NT2/D1 (cell line): ENCODE measurements at regions not wholly inside any gene's neighbourhood (a gene's known extent, or its start where the extent isn't known, plus 50 kb on each side); places are given as distances from the start of the nearest gene placed in this dataset.

Experiments used
- DNase-seq: peaks from one replicate; pipeline ENCODE4 v3.0.0-alpha.2; 2011; ENCODE audit warnings: low read depth, low spot score
- H3K27me3 ChIP-seq: 2 replicates; pipeline ENCODE4 v1.6.0; 2011; ENCODE audit warnings: mild to moderate bottlenecking; ENCODE audit not compliant: insufficient read length, insufficient read depth
- H3K36me3 ChIP-seq: 2 replicates; pipeline ENCODE4 v1.6.1; 2011; ENCODE audit warnings: mild to moderate bottlenecking, low read length, mixed read lengths; ENCODE audit not compliant: insufficient read depth, insufficient read length
- H3K4me1 ChIP-seq: 2 replicates; pipeline ENCODE4 v1.5.1; 2011; ENCODE audit not compliant: insufficient read depth, insufficient read length
- H3K4me3 ChIP-seq: 2 replicates; pipeline ENCODE4 v1.5.1; 2011; ENCODE audit warnings: low read depth; ENCODE audit not compliant: insufficient read length
- H3K9ac ChIP-seq: 2 replicates; pipeline ENCODE4 v1.6.0; 2011; ENCODE audit warnings: low read depth; ENCODE audit not compliant: insufficient read length
- H3K9me3 ChIP-seq: 2 replicates; pipeline ENCODE4 v1.5.1; 2011; ENCODE audit warnings: mild to moderate bottlenecking, low read length; ENCODE audit not compliant: insufficient read depth
- SUZ12 ChIP-seq: IDR thresholded peaks from 2 replicates; pipeline ENCODE4 v1.6.1; 2011; ENCODE audit not compliant: insufficient read length, insufficient read depth; ENCODE audit errors: extremely low read depth
- YY1 ChIP-seq: IDR thresholded peaks from 2 replicates; pipeline ENCODE4 v1.6.1; 2011; ENCODE audit not compliant: insufficient read length, insufficient read depth
- ZNF274 ChIP-seq: IDR thresholded peaks from 2 replicates; pipeline ENCODE4 v1.6.1; 2011; ENCODE audit warnings: mild to moderate bottlenecking, low read depth, low read length

DNA sequence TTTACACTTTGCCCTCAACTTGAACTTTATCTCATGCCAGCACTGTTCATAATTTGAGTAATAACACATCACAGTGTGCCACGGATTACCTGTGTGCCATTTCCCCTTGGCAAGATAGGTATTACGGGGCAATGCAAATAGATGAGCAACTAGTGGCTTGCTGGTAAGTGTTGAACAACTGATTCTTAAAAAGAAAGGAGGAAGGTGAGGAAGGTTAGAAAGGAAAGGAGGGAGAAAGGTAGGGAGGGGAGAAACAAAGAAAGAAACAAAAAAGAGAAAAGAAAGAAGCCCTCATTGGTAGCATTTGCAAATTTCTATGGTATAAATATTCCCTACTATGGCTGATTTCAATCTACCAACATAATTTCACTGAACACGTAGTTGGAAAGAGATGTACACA lies 118.2 kb upstream of the OLIG2 start:
- Histone ChIP-seq H3K4me1 (no peaks in the 10 kb centered on the region), H3K9ac (no peak overlapping the region), H3K9me3 (peaks cover 5% of the 10 kb centered on the region; the same call in 1 of the 2 replicates), H3K4me3 (no peak overlapping the region), H3K36me3 (no peaks in the 10 kb centered on the region), H3K27me3 (no peaks in the 10 kb centered on the region)
- DNase-seq: no peak
- TF ChIP-seq YY1 (no peak), ZNF274 (no peak), SUZ12 (no peak)

GRCh38 chr21:32908534-32908933 lies 117.2 kb upstream of the OLIG2 start:
- no peaks in the 10 kb centered on the region for H3K27me3 ChIP-seq
- no peak for TF ChIP-seq YY1
- no peak for TF ChIP-seq ZNF274
- no peak for TF ChIP-seq SUZ12
- H3K36me3 ChIP-seq: no peaks in the 10 kb centered on the region
- DNase-seq: no peak
- H3K9me3 ChIP-seq: peaks cover 5% of the 10 kb centered on the region; the same call in 1 of the 2 replicates
- no peak overlapping the region for H3K4me3 ChIP-seq
- no peak overlapping the region for H3K9ac ChIP-seq
- no peaks in the 10 kb centered on the region for H3K4me1 ChIP-seq

DNA sequence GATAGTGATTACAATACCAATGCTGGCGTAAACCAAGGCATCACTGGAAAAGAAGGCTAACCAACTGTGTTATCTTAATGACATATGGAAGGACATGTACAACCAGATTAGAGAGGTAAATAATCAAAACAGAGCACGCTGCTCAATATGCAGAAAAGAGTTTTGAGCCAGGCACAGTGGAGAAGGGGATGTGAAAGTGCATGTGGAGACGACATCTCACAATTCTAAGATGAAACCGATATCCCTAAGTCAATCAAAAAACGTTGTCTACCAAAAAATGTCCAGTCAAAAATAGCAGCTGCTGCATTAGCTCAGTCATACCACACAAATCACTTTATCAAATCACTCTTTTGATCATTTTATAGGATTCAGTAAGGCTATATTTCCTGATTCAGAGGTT lies 116.3 kb upstream of the OLIG2 start:
- Histone ChIP-seq H3K4me1 (no peaks in the 10 kb centered on the region), H3K9ac (no peak overlapping the region), H3K4me3 (no peak overlapping the region), H3K27me3 (no peaks in the 10 kb centered on the region), H3K36me3 (no peaks in the 10 kb centered on the region), H3K9me3 (peaks cover 5% of the 10 kb centered on the region; the same call in 1 of the 2 replicates)
- no peak for TF ChIP-seq SUZ12
- DNase-seq: no peak

DNA sequence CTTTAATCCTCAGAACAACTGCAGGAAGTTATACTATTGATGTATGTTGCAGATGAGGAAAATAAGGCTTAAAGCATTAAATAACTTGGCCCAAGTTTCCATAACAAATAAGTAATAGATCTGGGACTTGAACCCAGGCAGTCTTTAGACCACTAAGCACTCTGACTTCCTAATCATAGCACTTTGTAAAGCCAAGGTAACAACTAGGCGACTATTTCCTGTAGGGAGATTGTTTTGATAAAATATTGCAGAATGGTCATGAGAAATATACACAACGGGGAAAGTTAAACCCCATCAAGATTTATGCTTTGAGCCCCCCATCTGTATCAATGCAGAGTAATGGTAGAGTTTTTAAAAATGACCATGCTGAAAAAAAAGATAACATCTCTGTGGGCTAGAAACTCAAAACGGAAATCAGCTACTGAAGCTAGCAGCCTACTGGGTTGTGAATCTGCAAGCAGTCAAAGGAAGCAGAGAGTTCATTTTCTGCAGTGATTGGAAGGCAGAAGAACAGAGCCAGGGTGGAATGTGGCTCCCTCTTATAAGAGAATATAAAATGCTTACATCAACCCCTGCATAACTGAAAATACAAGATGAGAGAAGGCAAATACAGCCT lies 111.2 kb upstream of the OLIG2 start:
- TF ChIP-seq YY1: no peak
- TF ChIP-seq ZNF274: no peak
- TF ChIP-seq SUZ12: no peak
- DNase-seq: no peak
- Histone ChIP-seq H3K4me3 (no peak overlapping the region), H3K4me1 (peaks cover 6% of the 10 kb centered on the region), H3K9ac (no peak overlapping the region), H3K27me3 (no peaks in the 10 kb centered on the region), H3K36me3 (no peaks in the 10 kb centered on the region), H3K9me3 (peaks cover 8% of the 10 kb centered on the region; the same call in 1 of the 2 replicates)

- DNase-seq: no peak
- peaks cover 6% of the 10 kb centered on the region for H3K4me1 ChIP-seq
- TF ChIP-seq SUZ12: no peak
- TF ChIP-seq ZNF274: no peak
- TF ChIP-seq YY1: no peak
These were observed 110.6 kb upstream of the OLIG2 start for GRCh38 chr21:32915099-32915498.

DNA sequence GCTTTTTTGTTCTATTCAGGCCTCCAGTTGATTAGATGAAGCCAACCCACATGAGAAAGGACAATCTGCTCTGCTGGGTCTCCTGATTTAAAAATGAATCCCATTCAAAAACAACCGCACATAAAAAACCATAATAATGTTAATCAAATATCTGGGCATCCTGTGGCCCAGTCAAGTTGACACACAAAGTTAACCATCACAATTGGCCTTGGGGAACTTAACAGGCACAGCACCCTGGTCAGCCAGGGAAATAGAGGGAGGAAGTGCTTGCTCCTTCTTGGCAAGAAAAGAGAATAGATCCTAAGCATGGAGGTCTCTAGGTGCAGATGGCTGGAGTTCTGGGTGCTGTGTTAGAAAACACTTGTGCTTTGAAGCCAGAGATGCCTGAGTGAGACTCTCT lies 109.6 kb upstream of the OLIG2 start:
- no peaks in the 10 kb centered on the region for H3K27me3 ChIP-seq
- H3K36me3 ChIP-seq: no peaks in the 10 kb centered on the region
- H3K9ac ChIP-seq: no peak overlapping the region
- TF ChIP-seq YY1: no peak
- TF ChIP-seq SUZ12: no peak
- TF ChIP-seq ZNF274: no peak
- H3K4me1 ChIP-seq: peaks cover 6% of the 10 kb centered on the region
- no peak overlapping the region for H3K4me3 ChIP-seq
- H3K9me3 ChIP-seq: peaks cover 3% of the 10 kb centered on the region; the same call in 1 of the 2 replicates
- no peak for DNase-seq

More at GRCh38 chr21:32915099-32915498, 110.6 kb upstream of the OLIG2 start:
- Histone ChIP-seq H3K9me3 (peaks cover 8% of the 10 kb centered on the region; the same call in 1 of the 2 replicates), H3K27me3 (no peaks in the 10 kb centered on the region), H3K9ac (no peak overlapping the region), H3K36me3 (no peaks in the 10 kb centered on the region), H3K4me3 (no peak overlapping the region)

- peaks cover 6% of the 10 kb centered on the region for H3K4me1 ChIP-seq
- no peaks in the 10 kb centered on the region for H3K36me3 ChIP-seq
- no peak overlapping the region for H3K9ac ChIP-seq
- no peak overlapping the region for H3K4me3 ChIP-seq
- DNase-seq: no peak
- no peaks in the 10 kb centered on the region for H3K27me3 ChIP-seq
- no peak for TF ChIP-seq ZNF274
- peaks cover 3% of the 10 kb centered on the region; the same call in 1 of the 2 replicates for H3K9me3 ChIP-seq
These were observed 109.1 kb upstream of the OLIG2 start for GRCh38 chr21:32916522-32917099.
